ENCODE measurements at regions not wholly inside any gene's neighbourhood (a gene's known extent, or its start where the extent isn't known, plus 50 kb on each side); places are given as distances from the start of the nearest gene placed in this dataset.

- H3K4me3 ChIP-seq (ENCODE audit: low read depth, low read length) = no peak overlapping the region
- no peak for TF ChIP-seq CTCF (IDR thresholded peaks at IDR 0.05; ENCODE audit: borderline replicate concordance, insufficient read depth, low read depth, low read length)
Measured at GRCh38 chr4:25549413-25549812, 106.2 kb upstream of the SLC34A2 start.

GRCh38 chr4:25550376-25551030, 105.1 kb upstream of the SLC34A2 start:
- no peak overlapping the region for H3K4me3 ChIP-seq (ENCODE audit: low read depth, low read length)
- no peak for TF ChIP-seq CTCF (IDR thresholded peaks at IDR 0.05; ENCODE audit: borderline replicate concordance, insufficient read depth, low read depth, low read length)

- TF ChIP-seq CTCF (IDR thresholded peaks at IDR 0.05; ENCODE audit: borderline replicate concordance, insufficient read depth, low read depth, low read length) = no peak
- no peak overlapping the region for H3K4me3 ChIP-seq (ENCODE audit: low read depth, low read length)
Measured at GRCh38 chr4:25551605-25552004, 104.0 kb upstream of the SLC34A2 start.

GRCh38 chr4:25552580-25553271, 102.9 kb upstream of the SLC34A2 start:
- H3K4me3 ChIP-seq (ENCODE audit: low read depth, low read length) = no peak overlapping the region
- no peak for TF ChIP-seq CTCF (IDR thresholded peaks at IDR 0.05; ENCODE audit: borderline replicate concordance, insufficient read depth, low read depth, low read length)

- TF ChIP-seq CTCF (IDR thresholded peaks at IDR 0.05; ENCODE audit: borderline replicate concordance, insufficient read depth, low read depth, low read length) = no peak
Measured at GRCh38 chr4:25559508-25559907, 96.1 kb upstream of the SLC34A2 start.

GRCh38 chr4:25560605-25561004, 95.0 kb upstream of the SLC34A2 start:
- H3K4me3 ChIP-seq (ENCODE audit: low read depth, low read length) = no peak overlapping the region
- TF ChIP-seq CTCF (IDR thresholded peaks at IDR 0.05; ENCODE audit: borderline replicate concordance, insufficient read depth, low read depth, low read length) = no peak

More at GRCh38 chr4:25559508-25559907, 96.1 kb upstream of the SLC34A2 start:
- no peak overlapping the region for H3K4me3 ChIP-seq (ENCODE audit: low read depth, low read length)

- TF ChIP-seq CTCF (IDR thresholded peaks at IDR 0.05; ENCODE audit: borderline replicate concordance, insufficient read depth, low read depth, low read length) = no peak
- H3K4me3 ChIP-seq (ENCODE audit: low read depth, low read length) = no peak overlapping the region
Measured at GRCh38 chr4:25563071-25563564, 92.5 kb upstream of the SLC34A2 start.
